SHP77 treated with DMSO at 0.1 percent for 48 hours (cell line): ENCODE measurements at regions not wholly inside any gene's neighbourhood (a gene's known extent, or its start where the extent isn't known, plus 50 kb on each side); places are given as distances from the start of the nearest gene placed in this dataset.
A peak's percentile ranks its signal among the peaks of the same experiment; 100 is the strongest.
"Not testable (repeated sequence)": the region's sequence is repeated elsewhere in the genome, so short reads cannot be mapped to it uniquely, and the experiment has no call there.

Experiments
- DNase-seq: peaks from one replicate; lab custom pipeline; 2025; lab: John Stamatoyannopoulos, UW

DNA sequence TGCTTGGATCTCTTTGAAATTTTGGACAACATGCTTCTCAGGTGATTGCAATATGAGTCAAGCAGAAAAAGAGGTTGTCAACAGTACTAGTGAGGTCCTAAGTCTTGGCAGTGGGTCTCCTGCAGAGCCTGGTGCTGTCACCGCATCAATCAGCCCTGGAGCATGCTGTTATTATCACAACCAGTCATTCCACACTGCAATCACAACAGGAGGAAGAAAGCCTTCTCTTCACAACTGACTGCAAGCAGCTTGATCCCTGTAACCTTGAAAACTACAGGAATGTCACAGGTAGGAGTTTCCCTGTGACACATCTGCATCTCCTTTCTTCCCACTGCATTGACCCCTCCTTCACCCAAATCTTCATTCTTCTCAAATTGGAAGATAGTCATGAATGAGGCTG lies 451.1 kb upstream of the ATP11B start:
- DNase-seq = no peak

DNA sequence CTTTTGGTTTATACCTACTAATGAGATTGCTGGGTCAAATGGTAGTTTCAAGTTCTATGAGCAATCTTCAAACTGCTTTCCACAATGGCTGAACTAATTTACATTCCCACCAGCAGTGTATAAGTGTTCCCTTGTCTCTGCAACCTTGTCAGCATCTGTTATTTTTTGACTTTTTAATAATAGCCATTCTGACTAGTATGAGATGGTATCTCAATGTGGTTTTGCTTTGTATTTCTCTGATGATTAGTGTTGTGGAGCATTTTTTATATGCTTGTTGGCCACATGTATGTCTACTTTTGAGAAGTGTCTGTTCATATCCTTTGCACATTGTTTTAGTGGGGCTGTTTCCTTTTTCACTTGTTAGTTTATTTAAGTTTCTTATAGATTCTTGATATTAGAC lies 449.3 kb upstream of the ATP11B start:
- not testable (repeated sequence) for DNase-seq

DNA sequence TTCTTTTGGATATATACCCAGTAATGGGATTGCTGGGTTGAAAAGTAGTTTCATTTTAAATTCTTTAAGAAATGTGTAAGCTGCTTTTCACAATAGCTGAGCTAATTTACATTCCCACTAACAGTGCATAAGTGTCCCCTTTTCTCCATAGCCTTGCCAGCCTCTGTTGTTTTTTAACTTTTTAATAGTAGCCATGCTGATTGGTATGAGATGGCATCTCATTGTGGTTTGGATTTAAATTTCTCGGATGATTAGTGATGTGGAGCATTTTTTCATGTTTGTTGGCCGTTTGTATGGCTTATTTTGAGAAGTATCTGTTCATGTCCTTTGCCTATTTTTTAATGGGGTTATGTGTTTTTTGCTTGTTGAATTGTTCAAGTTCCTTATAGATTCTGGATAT lies 444.3 kb upstream of the ATP11B start:
- DNase-seq = no peak

DNA sequence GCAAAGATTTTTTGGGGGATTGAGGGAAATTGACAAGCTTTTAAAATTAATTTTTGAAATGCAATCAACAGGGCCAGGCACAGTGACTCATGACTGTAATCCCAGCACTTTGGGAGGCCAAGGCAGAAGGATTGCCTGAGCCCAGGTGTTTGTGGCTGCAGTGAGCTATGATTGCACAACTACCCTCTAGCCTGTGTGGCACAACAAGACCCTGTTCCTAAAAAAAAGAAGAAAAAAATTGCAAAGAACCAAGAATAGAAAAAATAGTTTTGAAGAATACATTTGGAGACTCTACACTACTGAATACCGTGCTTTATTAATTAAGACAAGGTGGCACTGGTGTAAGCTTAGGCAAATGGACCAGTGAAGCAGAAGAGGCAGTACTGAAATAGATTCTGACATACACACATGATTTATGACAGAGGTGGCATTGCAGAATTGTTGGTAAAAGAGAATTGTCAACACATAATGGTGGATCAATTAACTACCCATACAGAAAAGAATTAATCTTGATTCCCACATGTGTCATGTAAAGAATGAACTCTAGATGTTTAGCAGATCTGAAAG lies 443.3 kb upstream of the ATP11B start:
- peak; percentile 55 for DNase-seq

DNA sequence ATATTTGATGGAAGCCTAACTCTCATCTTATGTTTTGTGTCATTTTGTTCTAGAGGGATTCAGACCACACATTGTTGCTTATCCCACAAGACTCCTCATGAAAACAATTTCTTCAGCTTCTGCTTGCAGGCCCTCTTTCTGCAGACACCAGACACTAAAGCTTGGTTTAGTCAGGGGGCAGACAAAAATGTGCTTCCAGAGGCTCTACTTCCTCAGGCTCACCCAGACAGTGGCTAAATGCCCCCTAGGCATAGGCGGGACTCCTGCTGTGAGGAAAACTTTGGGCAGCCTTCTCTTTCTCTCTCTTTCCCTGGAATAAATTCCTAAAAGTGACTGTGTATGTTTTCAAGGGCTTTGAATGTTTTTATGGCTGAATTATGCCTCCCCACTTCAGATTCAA lies 435.4 kb upstream of the ATP11B start:
- no peak for DNase-seq

DNA sequence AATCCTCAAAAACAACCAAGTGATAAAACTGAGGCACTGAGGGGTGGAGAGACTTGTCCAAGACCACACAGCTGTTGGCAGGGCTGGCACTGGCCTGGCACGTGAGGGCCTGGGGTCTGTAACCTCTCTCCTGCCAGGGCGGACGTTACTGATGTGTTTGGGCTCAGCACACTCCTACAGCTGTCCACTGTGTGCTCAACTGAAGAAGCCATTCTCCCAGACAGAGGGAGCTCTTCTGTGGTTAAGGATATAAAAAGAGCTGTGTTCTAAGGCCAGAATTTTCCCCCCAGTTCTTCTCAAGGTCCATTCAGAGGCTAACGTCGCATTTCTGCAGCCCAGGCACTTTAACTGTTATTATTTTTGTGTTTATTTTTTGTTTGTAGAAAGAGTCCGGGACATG lies 429.0 kb upstream of the ATP11B start:
- DNase-seq = peak; percentile 75

DNA sequence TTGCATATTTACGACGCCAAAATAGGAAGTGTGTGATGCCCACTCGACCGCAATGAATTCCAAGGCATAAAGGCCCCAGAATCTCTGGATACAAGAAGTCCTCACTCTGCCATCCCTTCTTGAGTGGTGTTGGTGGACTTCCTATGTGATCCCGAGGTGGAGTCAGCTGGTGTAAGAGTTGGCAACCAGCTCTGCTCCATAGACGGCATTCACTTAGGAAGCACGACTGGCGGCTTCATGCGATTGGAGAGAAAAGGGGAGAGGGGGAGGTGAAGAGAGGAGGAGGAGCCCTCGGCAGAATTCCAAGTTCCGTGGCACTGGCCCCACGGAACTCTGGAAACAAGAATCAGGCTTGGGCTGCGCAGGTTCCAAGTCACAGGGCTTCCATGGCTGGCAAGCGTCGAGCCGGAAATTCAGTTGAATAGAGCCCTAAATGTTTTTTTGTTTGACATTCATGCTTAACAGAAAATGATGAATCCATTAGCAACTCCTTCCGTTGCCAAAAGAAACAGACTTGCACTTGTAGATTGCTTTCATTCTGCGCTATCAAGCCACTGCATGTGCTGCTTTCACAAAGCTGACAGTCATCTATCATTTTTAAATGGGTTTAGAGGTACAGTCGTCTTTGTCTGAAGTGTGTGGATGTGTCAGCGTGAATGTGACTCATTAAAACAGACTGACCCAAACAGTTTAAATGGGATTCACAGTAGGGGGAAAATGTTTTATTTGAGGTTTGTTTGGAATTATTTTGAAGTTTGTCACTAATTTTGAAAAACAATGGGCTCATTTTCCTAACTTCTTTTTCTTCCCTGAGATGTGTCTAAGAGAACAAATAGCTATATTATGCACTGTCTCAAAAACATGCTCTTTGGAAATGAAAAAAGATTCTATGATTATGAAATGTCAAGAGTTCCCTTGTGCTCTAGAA lies 428.3 kb upstream of the ATP11B start:
- peak; percentile 96 for DNase-seq

DNA sequence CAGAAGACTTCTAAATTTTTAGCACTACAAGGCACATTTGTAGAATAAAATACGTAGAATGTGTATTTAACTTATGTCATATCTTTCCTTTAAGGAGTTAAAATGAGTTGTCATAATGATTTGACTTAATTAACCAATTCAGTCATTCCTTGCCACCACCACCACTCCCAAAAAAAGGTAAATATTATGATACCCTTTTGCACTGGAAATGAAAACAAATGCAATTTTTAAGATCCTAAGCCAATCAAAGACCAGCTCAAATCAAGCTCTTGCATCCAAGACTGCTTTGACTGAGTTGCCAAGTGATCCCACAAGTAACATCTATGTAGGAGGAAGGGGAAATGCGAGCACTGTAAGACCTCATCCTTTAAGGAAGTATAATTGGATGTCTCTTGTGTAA lies 426.6 kb upstream of the ATP11B start:
- no peak for DNase-seq

DNA sequence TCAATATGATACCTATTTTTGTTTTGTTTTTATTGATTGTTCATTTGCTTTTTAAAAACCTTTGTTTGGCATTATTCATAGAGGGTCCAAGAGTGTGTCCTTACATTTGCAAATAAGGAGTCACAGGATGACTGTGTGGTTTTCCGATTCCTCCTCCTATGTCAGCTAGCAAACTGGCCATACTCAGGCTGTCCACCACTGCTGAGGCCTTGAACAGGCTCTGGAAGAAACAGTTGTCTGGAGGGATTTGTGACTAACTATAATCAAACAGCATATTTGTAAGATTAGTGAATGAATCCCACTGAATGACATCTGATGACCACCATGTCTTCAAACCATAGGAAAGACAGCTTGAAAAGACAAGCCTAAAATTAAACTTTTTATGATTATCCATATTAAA lies 423.4 kb upstream of the ATP11B start:
- DNase-seq = no peak

DNA sequence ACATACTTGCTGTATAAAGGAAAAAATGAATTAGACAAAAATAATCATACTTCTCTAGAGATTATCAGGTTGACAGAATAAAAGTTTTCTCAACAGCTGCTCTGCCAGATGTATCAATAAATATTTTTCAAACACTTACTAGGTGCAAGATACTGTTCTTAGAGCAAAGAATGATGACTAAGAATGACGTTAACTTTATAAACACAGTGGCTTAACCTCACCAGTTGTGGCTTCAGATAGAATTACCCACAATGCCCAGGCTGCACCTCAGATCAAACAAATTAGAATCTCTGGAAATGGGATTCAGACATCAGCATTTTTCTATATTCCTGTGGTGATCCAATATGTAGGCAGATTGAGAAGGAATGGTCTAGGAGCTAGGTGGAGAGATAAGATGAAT lies 422.4 kb upstream of the ATP11B start:
- no peak for DNase-seq

DNA sequence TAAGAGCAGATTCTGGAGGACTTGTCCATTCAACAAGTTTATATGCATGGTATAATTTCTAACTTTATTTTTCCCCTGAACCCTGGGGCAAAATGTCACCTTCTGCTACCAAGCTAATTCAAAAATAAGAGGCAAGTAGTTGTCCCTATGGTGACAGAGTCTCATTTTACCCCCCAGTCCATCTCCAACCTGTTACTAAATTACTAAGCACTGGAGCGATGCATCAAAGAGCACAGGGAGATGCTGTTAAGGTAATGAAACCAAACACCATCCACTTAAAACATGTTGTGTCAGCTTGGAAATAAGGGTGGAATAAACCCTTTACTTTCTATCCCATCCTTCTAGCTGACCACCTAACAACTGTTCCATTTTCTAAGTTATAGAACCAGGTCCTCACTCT lies 417.4 kb upstream of the ATP11B start:
- no peak for DNase-seq

DNA sequence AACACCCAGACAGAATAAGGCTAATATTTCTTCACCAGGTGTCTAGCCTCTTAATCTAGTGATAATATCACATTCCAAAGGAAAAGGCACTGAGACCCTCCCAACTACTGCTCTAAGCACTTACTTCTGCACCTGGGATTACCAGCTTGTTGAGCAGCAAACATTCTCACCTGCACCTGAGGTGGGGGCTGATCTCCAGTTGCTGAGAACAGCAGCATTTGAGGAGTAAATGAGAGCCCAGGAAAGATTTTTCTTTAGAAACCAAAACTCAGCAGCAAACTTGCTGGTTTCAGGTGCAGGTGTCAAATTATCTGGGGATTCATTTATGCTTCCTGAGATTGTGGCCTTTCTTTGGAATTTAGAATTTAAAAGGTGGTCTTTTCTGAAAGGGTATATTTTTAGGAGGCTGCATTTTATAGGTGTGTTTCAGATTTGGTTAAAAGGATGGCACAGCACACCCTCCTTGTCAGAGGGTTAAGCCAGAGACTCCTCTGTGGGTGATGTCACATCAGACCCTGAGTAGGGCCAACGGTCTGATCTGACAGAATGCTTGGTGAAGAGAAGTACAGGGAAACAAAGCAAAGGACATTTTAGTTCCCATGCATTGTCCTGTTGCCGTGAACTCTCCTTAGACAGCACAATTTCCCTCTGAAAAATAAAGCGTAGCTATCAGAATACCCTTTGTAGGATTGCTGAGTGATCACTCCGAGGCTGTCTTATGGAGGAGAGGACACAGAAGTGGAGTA lies 411.0 kb upstream of the ATP11B start:
- DNase-seq = no peak

DNA sequence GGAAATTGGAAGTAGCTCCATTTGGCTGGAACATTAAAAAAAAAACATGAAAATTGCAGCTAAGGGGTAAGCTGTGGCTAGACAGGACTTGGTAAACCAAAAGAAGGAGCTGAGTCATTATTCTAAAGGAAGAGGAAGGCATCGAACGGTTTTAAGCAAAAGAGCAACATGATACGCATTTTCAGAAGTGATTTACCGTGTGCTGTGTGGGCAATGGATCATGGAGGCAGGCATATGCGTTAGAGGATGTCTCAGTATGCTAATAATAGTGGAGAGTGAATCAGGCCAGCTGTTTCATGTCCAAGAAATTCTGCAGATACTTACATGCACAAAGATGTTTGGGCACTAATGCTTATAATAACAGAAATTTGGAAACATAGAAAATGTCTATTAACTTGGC lies 409.1 kb upstream of the ATP11B start:
- no peak for DNase-seq

DNA sequence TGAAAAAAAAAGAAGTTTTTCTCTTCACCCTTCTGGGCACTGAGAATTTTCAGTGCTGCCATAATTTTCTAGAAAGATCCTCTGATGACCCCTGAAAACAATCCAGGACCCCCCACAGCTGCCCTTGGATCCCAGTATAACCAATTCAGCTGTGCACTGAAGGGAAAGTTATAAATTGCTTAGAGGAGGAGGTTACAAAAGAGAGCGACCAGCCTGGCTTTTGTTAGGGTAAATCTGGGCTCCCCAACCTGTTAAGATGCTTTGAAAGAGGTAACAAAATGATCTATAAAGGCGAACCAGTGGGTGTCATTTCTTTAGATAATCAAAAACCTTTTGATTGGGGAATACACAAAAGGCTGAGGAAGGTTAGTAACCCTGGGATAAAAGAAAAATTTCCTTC lies 407.9 kb upstream of the ATP11B start:
- no peak for DNase-seq

DNA sequence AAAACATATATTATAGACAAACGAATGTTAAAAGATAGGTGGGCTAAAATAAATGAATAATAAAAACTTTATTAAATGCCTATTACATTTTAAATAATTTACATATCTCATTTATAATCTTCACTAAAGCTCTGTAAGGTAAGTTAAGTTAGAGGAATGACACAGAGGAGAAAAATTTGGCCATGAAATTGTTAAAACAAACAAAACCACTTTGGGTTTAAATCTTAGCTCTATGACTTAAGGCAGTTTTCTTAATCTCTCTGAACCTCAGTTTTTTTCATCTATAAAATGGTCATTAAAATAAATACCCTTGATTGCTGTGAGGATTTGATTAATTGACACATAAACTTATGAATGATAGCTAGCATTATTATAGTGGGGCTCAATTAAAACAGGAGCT lies 404.8 kb upstream of the ATP11B start:
- no peak for DNase-seq

DNA sequence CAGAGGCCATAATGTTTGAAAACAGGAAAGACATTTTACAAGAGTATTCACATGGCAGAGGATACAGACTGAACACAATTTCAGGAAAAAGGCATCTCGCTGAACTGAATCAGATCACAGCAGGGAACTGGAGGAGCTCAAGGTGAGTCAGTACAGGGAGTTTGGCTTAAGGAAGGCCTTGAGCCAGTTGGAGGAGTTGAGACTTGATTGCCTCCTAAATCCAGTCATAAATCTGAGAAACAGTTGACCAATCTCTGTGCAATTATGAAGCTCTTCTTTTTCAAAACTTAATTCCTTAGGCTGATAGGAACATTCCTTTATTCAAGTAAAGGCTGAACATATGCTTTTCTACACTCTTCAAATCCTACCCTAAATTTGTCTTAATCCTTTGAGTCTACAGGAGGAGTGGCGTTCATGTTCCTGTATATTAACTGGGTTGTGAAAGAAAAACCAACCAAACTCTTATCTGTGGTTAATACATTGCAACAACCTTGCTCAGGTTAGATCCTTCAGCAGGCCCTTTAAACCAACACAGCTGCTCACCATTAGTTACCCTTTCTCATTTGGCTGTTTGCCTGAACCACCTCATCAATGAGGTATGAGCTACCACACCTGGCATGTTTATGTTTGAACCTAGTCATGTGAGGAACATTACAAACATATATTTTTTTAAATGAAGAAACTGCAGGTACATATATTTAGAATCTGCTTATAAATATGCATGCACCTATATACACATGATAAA lies 404.1 kb upstream of the ATP11B start:
- peak; percentile 70 for DNase-seq

DNA sequence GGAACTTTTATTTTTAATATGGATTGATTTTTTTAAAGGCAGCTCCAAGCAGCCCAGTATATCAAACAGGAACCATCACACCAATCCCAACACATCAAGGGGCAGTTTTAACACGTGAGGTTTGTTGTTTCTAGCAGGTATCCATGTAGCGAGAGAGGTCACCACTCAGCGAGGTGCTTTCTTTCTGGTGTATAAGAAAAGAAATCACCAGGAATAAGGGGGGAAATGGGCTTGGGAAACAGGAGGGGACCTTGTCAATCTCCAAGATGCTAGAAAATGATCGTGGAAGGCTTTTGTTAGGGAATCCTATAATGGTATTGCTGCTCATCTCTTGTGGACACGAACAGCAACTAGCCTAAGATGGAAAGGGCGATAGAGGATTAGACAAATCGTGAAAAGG lies 402.9 kb upstream of the ATP11B start:
- DNase-seq = no peak

DNA sequence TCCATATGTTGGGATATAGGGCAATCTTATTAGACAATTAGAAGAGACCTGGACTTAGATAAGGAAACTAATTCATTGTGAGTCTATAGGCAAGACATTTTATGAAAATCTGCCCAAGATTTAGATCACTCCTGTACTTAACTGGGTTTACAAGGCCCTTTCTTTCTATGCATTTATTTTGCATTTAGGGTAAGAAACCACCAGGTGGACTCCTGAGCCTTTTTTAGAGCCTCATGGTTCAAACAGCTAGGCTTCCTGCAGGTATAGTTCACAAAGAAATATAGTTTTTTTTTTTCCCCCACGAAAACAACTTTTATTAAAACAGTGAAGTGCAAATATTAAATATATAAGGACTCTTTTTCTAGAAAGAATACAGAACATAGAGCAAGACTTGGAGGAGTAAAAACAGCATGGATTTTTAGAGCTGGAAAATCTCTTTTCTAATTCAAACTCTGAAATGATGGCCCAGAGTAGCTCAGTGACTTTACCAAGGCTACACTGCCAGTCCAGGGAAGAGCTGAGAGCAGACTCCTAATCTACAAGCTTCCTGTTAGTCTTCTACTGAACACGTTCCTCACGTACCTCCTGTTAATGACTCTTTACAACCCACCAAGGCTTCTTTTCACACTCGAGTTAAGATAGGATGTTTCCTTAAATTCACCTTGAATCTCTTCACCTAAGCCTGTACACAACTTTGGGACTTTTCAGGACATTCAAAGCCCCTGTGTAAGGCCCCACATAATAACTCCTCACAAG lies 400.9 kb upstream of the ATP11B start:
- no peak for DNase-seq

DNA sequence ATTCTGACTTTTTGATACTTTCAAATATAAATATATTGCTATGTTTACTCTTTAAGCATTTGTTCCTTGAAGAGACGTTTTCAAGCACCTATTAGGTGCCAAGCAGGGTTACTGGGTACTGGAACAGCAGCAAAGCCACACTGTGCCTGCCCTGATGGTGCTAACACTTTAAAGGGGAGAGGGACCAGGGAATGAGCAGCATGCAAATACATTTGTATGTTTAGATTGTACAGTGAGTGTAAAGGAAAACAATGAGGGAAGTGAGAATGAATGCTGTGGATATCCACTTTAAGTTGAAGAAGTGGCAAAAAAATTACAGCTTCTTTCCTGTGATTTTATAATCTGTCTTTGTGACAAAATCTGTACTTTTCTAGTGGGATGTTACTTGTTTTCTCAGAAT lies 400.2 kb upstream of the ATP11B start:
- no peak for DNase-seq

DNA sequence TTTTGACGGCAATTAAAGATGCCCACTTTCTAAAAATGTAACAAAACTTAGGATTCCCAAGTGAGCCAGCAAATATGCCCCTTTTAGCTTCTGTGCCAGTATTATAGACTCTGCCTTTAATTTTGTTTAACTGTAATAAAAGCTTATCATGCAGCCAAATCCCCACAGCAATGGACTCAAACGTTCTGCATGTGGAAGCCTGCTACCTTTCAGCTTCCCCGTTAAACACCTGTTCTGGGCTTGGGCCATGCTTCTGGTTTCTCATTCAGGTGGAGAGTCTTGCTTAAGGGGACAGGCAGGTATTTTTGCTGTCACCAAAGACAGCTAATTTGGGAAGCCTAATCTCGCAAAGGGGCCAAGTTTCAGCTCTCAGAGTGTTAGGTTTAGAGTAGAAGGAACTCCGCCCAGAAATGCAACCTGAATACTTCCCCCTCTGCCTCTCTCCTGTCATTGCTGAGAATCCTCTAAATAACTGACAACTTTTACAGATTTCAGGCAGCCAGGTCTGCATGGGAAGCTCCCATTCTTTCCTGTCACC lies 399.4 kb upstream of the ATP11B start:
- DNase-seq = no peak

DNA sequence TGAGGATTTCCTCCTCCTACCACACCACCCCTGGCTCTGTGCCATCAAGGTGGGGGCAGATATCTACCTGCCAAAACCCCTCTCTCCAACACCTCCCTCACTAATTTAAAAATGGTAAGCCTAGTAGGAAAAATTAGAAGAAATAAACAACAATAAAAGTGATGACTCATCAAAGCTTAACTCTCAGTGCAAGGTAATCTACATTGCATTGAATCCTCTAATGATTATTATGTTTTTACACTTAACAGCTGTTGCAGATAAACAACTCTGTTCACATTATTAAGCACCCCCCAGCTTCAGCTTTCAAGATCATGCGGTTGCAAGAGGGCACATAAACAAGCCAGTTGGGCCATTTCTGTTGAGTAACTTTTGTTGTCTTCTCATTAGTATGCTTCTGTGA lies 396.1 kb upstream of the ATP11B start:
- no peak for DNase-seq
